HG02840 (cell line): ENCODE measurements at regions not wholly inside any gene's neighbourhood (a gene's known extent, or its start where the extent isn't known, plus 50 kb on each side); places are given as distances from the start of the nearest gene placed in this dataset.

ENCODE experiments used
- ATAC-seq: cut with Tn5 transposase; IDR thresholded peaks from one replicate; pipeline ENCODE4 v1.9.1; 2021; ENCODE audit warnings: mild to moderate bottlenecking, moderate library complexity, moderate number of reproducible peaks; ENCODE audit not compliant: unreplicated experiment, low FRiP score

GRCh38 chr15:35320158-35320780 is 225.7 kb downstream of the DPH6 start:
- no peak for ATAC-seq

- ATAC-seq: no peak
These were observed 226.6 kb downstream of the DPH6 start for GRCh38 chr15:35319354-35319753.

- no peak for ATAC-seq
These were observed 228.7 kb downstream of the DPH6 start for GRCh38 chr15:35317217-35317616.

GRCh38 chr15:35312344-35312743 is 227.2 kb upstream of the NANOGP8 start:
- ATAC-seq: no peak

- no peak for ATAC-seq
These were observed 226.5 kb upstream of the NANOGP8 start for GRCh38 chr15:35311615-35312014.

- ATAC-seq: no peak
These were observed 224.8 kb upstream of the NANOGP8 start for GRCh38 chr15:35309886-35310285.

- ATAC-seq: no peak
These were observed 223.7 kb upstream of the NANOGP8 start for GRCh38 chr15:35308802-35309201.

- no peak for ATAC-seq
These were observed 222.6 kb upstream of the NANOGP8 start for GRCh38 chr15:35307676-35308075.

GRCh38 chr15:35307026-35307425 is 221.9 kb upstream of the NANOGP8 start:
- ATAC-seq: no peak

- ATAC-seq: no peak
These were observed 221.4 kb upstream of the NANOGP8 start for GRCh38 chr15:35306361-35306981.

GRCh38 chr15:35305946-35306345 is 220.9 kb upstream of the NANOGP8 start:
- ATAC-seq: no peak

- ATAC-seq: no peak
These were observed 220.0 kb upstream of the NANOGP8 start for GRCh38 chr15:35305031-35305550.

- ATAC-seq: no peak
These were observed 219.3 kb upstream of the NANOGP8 start for GRCh38 chr15:35304389-35304788.

GRCh38 chr15:35302334-35302733 is 217.2 kb upstream of the NANOGP8 start:
- no peak for ATAC-seq

- no peak for ATAC-seq
These were observed 216.0 kb upstream of the NANOGP8 start for GRCh38 chr15:35301088-35301487.

GRCh38 chr15:35299059-35299735 is 214.1 kb upstream of the NANOGP8 start:
- ATAC-seq: no peak

- no peak for ATAC-seq
These were observed 213.4 kb upstream of the NANOGP8 start for GRCh38 chr15:35298509-35298908.

GRCh38 chr15:35293353-35294130 is 208.4 kb upstream of the NANOGP8 start:
- ATAC-seq: no peak

- ATAC-seq: no peak
These were observed 205.2 kb upstream of the NANOGP8 start for GRCh38 chr15:35290301-35290721.

- ATAC-seq: no peak
These were observed 204.0 kb upstream of the NANOGP8 start for GRCh38 chr15:35289024-35289617.
